Neural crest cell (in vitro differentiated cells): ENCODE measurements at regions not wholly inside any gene's neighbourhood (a gene's known extent, or its start where the extent isn't known, plus 50 kb on each side); places are given as distances from the start of the nearest gene placed in this dataset.
A peak's percentile ranks its signal among the peaks of the same experiment; 100 is the strongest.

Source experiments
- DNase-seq: peaks from one replicate; pipeline ENCODE4 v3.0.0; 2021; ENCODE audit warnings: low read depth, mixed read lengths, low spot score
- H3K27ac Mint-ChIP-seq: one replicate; pipeline ENCODE4 v1.8.0; 2021; ENCODE audit warnings: mild to moderate bottlenecking, mixed read lengths; ENCODE audit not compliant: unreplicated experiment
- H3K27me3 Mint-ChIP-seq: 2 replicates; pipeline ENCODE4 v1.8.0; 2021; ENCODE audit warnings: low read depth, mild to moderate bottlenecking, mixed read lengths
- H3K36me3 Mint-ChIP-seq: 2 replicates; pipeline ENCODE4 v1.8.0; 2021; ENCODE audit warnings: low read depth, mild to moderate bottlenecking, mixed read lengths
- H3K4me1 Mint-ChIP-seq: 2 replicates; pipeline ENCODE4 v1.8.0; 2021; ENCODE audit warnings: mixed read lengths
- H3K4me3 Mint-ChIP-seq: one replicate; pipeline ENCODE4 v1.8.0; 2021; ENCODE audit warnings: mild to moderate bottlenecking, mixed read lengths
- H3K9me3 Mint-ChIP-seq: 2 replicates; pipeline ENCODE4 v1.8.0; 2021; ENCODE audit warnings: mixed read lengths
- CTCF ChIP-seq: fragments of 200-600 bp; sonication (generic); conservative IDR thresholded peaks from 2 replicates; pipeline ENCODE4 v1.5.0; 2021; ENCODE audit warnings: antibody characterized with exemption, mild to moderate bottlenecking

DNA sequence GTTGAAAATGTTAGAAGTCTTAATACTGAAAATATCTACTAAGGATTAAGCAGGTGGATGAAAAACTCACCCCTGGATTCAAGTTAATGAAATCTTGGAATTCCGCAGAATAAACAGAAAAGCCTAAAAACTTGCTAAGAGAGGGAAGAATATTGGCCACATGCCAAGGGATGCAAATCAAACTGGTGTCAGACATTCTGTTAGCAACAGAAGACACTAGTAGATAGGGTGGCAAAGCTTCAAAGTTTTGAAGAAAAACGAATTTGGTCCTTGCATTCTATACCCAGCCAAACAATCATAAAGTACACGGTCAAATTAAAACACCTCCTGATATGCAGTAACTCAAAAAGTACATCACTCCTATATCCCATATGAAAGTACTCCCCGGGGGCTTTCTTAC, 77.1 kb upstream of the ADTRP start:
- H3K36me3 Mint-ChIP-seq: no peaks in the 10 kb centered on the region

GRCh38 chr6:11854408-11855165, 76.0 kb upstream of the ADTRP start:
- Mint-ChIP-seq H3K4me3 (no peak overlapping the region), H3K36me3 (no peaks in the 10 kb centered on the region), H3K4me1 (peaks cover 18% of the 10 kb centered on the region), H3K9me3 (no peaks in the 10 kb centered on the region), H3K27ac (no peak overlapping the region), H3K27me3 (no peaks in the 10 kb centered on the region)
- TF ChIP-seq CTCF: no peak
- DNase-seq: no peak

More for the DNA sequence above, 77.1 kb upstream of the ADTRP start:
- H3K9me3 Mint-ChIP-seq: no peaks in the 10 kb centered on the region
- DNase-seq: no peak
- no peak for TF ChIP-seq CTCF
- H3K4me1 Mint-ChIP-seq: peaks cover 18% of the 10 kb centered on the region
- H3K27me3 Mint-ChIP-seq: no peaks in the 10 kb centered on the region
- no peak overlapping the region for H3K4me3 Mint-ChIP-seq
- no peak overlapping the region for H3K27ac Mint-ChIP-seq

GRCh38 chr6:11853678-11854407, 75.2 kb upstream of the ADTRP start:
- Mint-ChIP-seq H3K27me3 (no peaks in the 10 kb centered on the region), H3K4me1 (peaks cover 18% of the 10 kb centered on the region), H3K4me3 (no peak overlapping the region), H3K27ac (no peak overlapping the region), H3K36me3 (no peaks in the 10 kb centered on the region), H3K9me3 (no peaks in the 10 kb centered on the region)
- no peak for DNase-seq
- TF ChIP-seq CTCF: no peak

- H3K4me1 Mint-ChIP-seq: peaks cover 18% of the 10 kb centered on the region
- peak overlapping the region; percentile 79 for H3K4me3 Mint-ChIP-seq
- H3K27ac Mint-ChIP-seq: peak overlapping the region; percentile 52
- H3K9me3 Mint-ChIP-seq: no peaks in the 10 kb centered on the region
- H3K36me3 Mint-ChIP-seq: no peaks in the 10 kb centered on the region
- no peaks in the 10 kb centered on the region for H3K27me3 Mint-ChIP-seq
- no peak for TF ChIP-seq CTCF
- DNase-seq: no peak
Observed at GRCh38 chr6:11852061-11852651, 73.6 kb upstream of the ADTRP start.

- no peak for DNase-seq
- Mint-ChIP-seq H3K9me3 (no peaks in the 10 kb centered on the region), H3K27ac (peak overlapping the region; percentile 76)
Observed at GRCh38 chr6:11851387-11851786, 72.8 kb upstream of the ADTRP start.

More at GRCh38 chr6:11851387-11851786, 72.8 kb upstream of the ADTRP start:
- H3K27me3 Mint-ChIP-seq: no peaks in the 10 kb centered on the region
- peaks cover 18% of the 10 kb centered on the region for H3K4me1 Mint-ChIP-seq
- no peaks in the 10 kb centered on the region for H3K36me3 Mint-ChIP-seq
- peak overlapping the region; percentile 79 for H3K4me3 Mint-ChIP-seq
- TF ChIP-seq CTCF: no peak
